Stimulated activated CD4-positive, alpha-beta T cell treated with anti-CD3 and anti-CD28 coated beads, Interleukin-1b, Interleukin-23, amount 100 ng/mL, for 24 hours (primary cell): ENCODE measurements at regions not wholly inside any gene's neighbourhood (a gene's known extent, or its start where the extent isn't known, plus 50 kb on each side); places are given as distances from the start of the nearest gene placed in this dataset.

ENCODE experiments used
- DNase-seq, 4 experiments: peaks; one replicate each; pipeline ENCODE4 v3.0.0-alpha.2; 2020; ENCODE audit warnings: low read depth in 4 of 4, low spot score in 1 of 4

DNA sequence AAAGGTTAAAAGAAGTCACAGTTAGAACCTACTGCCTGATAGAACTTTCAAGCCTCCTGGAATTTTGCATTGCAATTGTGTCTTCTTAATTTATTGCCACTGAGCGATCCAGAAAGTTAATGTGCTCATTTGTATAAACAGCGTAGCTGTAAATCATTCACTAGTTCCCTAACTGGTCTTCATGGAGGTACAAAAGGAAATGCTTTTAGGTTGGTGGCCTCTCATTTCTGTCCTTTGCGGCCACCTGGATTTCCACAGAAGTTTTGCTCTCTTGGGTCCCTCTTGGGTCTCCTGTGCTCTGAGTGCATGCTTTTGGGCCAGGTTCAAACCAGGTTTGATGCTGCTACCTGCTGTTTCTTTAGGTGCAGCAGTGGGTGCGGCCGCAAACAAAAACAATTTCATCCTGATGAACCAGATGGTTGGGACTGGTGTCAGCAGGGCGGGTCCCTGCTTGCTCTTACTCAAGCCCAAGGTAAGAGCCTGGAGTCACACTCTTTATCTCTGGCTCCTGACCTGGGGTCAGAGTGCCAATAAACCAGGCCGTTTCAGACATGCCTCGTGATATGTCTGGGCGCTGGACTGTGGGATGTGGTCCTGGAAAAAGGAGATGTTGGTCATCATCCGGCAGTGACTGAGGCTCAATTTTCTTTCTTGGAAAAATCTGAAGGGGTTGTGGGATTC is 270.1 kb downstream of the PTTG2 start:
- DNase-seq: no peak

DNA sequence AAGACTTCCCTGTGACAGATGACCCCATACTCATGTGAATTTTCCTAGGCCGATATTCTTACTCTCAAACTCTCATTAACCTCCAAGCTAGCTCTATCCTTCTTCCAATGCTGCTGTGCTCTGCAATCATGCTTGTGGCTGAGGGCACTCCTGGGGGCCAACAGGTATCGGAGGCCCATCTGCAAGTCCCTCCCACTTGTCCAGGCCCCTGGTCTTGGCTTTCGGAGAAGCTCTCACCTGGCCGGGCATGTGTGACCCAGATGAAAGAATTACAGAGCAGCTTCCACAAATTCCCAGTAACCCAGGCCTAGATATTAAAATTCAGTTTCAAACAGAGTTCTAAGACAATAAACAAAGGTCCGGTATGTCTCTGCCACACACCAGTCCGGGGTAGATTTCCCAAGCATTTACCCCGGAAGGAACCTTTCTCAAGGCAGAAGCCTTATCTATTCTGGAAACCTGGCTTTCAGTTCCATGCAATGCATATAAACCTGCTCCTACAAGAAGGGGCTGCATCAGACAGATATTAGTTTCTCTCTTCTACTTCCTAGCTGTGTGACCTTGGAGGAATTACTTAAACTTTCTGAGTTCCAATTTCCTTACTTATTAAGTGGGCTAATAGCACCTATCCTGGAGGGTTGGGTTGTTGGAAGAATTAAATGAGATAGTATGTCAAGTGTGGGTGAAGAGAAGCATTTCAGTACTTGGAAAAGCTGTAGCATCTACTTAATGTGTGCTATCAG is 270.8 kb downstream of the PTTG2 start:
- no peak for DNase-seq

DNA sequence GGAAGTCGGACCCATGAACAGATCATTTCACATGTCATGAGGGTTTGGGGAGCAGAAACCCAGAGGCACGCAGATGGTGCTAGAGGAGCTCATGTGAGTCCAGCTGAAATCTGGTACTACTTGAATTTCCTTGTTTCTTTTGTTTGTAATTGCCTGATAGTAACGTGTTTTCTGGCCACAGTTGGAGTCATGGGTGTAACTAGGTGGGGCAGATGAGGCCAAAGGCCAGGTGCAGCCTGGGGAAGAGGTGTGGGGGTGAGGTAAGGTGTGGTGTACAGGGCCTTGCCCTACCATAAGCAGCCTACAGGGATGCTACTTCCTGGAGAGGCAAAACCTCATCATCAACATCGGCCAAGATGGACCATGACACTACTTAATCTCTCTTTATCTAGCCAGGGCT is 271.4 kb downstream of the PTTG2 start:
- DNase-seq: no peak

DNA sequence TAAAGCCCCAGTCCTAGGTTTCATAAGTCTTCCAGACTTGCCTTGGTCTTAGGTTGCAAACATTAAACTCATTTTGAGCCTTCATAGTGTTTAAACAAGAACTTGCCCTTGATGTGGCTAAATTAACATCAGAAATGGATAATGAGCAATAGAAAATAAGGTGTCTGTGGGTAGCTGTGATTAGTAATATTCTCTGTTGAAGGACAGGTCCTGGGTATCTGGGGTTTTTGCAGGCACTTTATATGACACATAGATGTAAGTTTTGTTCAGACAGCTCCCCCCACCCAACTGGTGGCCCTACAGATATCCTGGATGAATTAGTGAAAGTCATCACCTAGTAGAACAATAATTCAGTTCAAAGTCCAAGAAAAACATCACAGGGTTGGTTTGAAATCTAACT is 272.5 kb downstream of the PTTG2 start:
- no peak for DNase-seq

DNA sequence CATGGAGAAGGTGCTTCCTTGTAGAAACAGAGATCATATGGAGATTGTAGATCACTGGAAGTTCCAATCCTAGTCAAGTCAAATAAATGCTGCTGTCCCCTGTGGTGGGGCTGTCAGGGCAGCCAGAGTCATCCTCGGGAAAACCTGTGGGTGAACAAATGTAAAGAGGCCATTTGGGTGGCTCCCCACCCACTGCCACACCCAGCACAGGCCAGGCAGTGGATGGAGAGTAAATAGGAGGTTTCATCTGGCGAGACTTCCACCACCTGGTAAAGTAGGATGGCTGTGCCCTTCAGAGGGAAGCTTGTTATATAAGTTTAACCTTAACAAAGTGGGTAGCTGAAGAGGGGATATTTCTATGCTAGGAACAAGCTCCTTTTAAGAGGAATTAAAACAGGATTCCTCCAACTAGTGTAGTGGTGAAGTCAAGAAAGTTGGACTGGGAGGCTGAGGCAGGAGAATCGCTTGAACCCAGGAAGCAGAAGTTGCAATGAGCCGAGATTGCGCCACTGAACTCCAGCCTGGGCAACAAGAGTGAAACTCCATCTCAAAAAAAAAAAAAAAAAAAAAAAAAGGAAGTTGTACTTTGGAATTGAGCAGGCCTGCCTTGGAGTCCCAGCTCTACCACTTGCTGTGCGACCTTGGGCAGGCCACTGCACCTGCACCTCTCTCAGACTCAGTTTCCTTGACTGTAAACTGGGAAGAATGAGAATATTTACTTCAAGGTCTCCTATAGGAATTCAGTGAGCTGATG is 273.7 kb downstream of the PTTG2 start:
- DNase-seq: no peak

DNA sequence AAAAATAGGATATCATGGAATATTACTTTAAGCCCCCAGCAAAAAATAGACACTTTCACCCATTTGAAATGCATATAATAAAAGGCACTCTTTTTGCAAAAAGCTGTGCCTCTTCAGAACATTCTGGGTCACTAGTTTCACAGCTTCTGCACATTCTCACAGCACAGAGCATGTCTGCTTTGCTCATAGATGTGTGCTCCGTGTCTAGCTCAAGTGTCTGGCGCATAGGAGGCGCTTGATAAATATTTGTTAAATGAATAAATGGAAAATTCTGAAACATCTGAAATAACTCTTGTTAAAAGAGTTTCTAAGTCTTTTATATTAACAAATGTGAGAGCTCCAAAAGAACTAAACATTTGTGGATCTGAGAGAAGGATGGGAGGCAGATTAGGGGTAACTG is 275.2 kb downstream of the PTTG2 start:
- DNase-seq: no peak

DNA sequence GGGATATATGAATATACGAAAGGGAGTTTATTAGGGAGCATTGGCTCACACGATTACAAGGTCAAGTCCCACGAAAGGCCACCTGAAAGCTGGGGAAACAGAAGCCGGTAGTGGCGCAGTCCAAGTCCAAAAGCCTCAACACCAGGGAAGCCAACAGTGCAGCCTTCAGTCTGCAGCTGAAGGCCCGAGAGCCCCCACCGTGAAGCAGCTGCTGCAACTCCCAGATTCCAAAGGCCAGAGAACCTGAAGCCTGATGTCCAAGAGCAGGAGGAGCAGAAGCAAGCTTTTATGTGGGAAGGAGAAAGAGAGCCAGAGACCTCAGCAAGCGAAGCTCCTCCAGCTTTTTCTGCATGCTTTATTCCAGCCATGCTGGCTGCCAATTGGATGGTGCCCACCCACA is 275.8 kb downstream of the PTTG2 start:
- DNase-seq: no peak

DNA sequence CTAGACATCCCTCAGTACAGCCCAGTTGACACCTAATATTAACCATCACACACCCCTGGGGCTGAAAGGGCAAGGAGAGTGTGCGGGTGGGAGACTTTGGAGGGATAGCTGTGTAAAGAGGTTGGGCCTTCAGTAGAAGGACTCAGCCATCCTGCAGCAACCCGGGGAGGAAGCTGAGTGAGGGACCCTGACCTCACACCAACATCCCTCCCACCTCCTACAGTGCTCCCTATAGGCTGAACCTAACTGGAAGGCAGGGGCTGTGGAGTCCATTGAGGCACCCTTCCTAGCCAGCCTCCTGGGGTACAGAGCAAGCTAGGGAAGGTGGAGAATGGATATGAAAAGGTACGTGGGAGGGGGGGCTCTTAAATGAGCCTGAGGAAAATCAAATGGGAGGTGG is 276.3 kb downstream of the PTTG2 start:
- no peak for DNase-seq

DNA sequence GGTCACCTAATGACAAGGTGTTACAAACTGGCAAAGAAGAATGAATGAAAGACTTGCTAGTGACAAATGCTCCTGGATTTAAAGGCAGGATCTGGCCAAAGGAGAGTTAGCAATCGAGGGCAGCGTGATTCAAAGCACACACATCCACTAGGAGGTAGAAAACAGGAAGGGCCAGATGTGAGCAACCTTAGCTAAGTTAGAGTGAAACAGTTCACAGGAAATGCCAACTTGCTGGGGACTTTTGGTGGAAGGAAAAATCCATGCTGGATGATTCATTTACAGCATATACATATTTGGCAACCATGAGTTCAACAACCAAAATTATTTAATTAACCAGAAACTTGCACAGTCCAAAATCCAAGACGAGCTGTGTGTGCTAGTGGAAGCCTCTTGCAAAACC is 276.9 kb downstream of the PTTG2 start:
- no peak for DNase-seq

DNA sequence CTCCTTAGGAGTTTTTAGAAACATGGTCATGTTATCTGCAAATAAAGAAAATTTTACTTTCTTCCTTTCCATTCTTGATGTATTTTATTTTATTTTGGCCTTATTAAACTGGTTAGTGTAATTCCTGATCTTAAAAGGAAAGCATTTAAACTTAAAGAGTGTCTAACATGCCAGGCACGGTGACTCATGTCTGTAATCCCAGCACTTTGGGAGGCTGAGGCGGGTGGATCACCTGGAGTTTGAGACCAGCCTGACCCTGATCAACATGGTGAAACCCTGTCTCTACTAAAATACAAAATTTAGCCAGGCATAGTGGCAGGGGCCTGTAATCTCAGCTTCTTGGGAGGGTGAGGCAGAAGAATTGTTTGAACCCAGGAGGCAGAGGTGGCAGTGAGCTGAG is 281.3 kb downstream of the PTTG2 start:
- no peak for DNase-seq

DNA sequence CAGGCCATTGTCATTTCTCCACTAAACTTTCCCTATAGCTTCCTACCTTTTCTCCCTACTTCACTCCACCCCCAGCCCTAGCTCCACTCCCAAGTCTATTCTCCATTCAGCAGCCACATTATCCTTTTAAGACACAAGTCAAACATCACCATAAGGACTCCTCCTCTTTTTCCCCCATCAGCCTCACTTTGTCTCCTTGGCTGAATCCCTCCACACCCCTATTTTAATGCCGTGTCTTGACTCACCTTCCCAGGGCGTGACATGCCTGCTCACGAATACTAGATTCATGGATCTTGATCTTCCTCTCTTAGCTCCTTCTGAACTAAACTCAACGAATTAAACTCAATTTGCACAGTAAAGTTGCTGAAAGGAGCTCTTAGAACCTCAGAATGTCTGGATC is 281.9 kb downstream of the PTTG2 start:
- DNase-seq: no peak

DNA sequence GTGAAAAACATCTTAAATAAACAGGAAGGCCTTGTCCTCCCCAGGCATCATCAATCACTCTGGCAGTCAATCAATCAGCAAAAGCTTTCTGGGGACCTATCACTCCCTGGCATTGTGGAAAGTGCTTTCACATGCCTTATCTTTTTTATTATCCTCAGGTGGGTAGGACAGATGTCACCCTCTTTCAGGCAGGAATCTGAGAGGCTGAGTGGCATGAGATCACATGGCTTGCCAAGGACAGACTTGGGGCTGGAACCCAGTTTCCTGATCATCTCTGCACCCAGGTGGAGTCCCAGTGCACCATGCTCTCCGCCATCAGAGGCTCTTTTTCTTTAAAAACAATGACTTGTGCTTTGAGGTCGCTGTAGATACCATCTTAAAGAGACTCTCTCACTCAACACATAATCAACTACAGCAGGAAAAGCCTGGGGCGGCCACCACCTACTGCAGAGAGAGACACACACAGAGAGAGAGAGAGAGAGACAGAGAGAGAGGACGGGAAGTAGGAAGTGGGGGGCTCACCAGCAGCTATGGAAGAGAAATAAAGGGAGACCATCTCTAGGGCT is 282.7 kb downstream of the PTTG2 start:
- DNase-seq: no peak

DNA sequence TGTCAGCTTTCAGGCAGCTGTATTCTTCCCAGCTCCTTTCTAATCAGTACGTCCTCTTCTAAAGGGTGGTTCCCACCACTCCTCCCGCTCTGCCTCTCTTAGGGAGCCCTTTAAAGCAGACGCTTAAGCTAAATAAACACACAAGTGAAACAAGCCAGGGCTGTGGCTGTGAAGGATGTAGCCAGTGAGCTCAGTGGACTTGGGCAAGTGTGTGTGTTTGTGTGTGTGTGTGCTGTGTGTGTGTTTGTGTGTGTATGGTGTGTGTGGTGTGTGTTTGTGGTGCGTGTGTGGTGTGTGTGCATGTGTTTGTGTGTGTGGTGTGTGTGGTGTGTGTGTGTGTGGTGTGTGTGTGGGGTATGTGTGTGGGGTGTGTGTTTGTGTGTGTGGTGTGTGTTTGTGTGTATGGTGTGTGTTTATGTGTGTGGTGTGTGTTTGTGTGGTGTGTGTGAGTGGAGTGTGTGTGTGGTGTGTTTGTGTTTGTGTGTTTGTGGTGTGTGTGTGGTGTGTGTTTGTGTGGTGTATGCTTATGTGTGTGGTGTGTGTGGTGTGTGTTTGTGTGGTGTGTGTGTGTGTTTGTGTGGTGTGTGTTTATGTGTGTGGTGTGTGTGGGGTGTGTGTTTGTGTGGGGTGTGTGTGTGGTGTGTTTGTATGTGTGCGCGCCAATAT is 283.3 kb downstream of the PTTG2 start:
- no peak for DNase-seq

DNA sequence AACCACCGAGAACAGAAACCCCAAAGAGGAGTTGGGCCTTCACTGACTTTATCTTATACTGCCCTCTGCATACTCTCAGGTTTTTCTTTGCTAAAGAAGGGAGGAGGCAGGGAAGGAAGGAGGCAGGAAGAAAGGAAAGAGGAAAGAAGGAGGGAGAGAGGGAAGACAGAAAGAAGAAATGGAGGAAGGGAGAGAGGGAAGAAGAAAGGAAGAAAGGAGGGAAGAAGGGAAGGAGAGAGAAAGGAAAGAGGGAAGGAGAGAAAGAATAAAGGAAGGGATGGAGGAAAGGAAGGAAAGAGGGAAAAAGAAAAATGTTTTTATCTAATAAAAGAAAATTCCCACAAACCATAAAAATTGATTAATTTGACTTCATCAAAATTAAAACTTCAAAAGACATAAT is 294.6 kb downstream of the PTTG2 start:
- DNase-seq: no peak

DNA sequence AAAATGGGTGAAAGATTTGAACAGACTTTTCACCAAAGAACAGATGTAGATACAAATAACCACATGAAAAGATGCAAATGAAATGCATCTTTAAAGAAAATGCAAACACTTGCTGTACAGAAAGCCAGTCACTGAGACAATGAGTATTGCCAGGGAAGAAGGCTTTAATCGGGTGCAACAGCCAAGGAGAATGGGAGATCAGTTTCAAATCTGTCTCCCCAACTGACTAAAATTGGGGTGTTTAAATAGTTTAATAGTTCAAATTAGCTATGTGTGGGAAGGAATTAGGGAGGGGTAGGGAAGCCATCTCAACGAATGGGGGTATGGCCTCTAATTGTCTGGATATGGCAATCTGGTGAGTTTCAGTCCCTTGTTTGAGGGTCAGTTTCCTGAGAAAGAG is 295.4 kb downstream of the PTTG2 start:
- DNase-seq: no peak

DNA sequence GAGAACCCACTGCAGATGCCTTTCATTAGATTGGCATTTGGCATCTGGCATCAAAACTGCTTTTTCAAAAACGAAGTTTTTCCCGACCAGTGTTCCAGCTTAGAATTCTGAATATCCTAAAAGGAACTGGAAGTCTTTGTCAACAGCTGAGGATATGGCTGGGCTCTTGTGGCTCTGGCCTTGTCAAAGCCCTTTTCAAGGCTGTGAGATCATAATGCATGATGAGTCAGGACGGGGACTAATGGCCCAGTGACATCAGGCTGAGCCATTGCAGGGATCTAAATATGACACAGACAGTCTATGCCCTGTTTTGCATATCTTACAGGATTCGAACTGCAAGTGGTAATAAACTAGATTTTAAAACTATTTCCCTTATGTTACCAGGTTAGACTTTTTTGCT is 306.4 kb downstream of the PTTG2 start:
- peak in 1 of 4 experiments; percentile 7 for DNase-seq

DNA sequence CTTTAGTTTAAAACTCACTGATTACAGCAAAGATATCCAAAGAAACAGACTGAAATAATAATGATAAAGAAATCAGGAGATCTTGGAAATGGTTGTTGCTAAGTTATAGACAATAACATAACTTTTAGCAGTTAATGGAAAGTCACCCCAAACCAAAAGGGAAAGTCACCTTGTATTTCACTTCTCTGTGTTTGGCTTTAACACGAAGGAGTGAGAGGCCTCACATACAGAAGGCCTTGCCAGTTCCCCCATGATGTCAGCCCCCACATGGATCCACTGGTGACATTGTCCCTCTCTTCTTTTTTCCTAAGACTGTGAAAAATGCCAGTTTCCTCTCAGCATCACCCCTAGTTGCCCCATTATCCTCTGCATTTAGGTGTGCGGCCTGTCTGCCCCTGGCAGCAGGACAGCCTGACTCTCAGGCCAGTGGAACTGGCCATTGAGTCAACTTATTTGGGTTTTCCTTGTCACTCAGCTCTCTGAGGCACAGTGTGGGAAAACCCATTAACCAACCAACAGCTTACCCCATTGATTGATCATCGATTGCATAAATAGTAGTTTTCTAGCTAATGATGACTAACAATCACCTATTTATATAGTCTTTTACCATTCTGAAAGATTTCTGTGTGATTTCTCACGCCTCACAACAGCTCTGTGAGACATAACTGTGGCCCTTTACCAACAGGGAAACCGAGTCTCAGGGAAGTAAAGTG is 308.1 kb downstream of the PTTG2 start:
- no peak for DNase-seq

DNA sequence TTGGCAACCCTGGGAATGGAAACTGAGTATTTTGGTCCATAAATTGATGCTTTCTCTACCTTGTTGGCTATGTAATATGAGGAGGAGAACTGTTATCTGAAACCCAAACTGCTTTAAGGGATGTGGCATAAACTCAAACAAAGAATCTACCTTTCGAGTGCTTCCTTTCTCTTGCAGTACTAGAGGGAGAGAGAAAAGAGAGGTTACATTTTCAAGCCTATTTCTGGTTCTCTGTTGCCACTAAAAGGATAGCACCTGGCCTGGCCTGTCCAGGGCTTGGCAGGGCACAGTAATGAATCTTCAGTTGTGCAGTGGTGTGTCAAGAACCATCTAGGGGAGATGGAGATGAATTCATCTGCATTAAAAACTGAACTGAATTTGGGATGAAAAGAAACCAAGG is 308.6 kb downstream of the PTTG2 start:
- DNase-seq: no peak

DNA sequence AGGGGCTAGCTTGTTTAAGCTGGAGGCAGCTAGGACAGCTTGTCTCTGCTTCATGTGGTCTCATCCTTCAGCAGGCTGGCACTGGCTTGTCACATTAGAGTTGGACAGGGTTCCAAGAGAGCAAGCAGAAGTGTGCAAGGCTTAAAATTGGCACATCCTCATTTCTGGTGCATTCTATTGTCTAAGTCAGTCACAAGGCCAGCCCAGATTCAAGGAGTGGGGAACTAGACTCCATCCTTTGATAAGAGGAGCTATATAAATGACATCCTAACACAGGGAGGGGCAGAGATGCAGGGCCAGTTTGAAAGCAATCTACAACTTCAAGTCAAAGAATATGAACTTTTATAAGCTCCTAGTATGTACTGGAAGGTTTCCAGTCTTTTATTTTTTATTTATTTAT is 313.2 kb downstream of the PTTG2 start:
- no peak for DNase-seq

DNA sequence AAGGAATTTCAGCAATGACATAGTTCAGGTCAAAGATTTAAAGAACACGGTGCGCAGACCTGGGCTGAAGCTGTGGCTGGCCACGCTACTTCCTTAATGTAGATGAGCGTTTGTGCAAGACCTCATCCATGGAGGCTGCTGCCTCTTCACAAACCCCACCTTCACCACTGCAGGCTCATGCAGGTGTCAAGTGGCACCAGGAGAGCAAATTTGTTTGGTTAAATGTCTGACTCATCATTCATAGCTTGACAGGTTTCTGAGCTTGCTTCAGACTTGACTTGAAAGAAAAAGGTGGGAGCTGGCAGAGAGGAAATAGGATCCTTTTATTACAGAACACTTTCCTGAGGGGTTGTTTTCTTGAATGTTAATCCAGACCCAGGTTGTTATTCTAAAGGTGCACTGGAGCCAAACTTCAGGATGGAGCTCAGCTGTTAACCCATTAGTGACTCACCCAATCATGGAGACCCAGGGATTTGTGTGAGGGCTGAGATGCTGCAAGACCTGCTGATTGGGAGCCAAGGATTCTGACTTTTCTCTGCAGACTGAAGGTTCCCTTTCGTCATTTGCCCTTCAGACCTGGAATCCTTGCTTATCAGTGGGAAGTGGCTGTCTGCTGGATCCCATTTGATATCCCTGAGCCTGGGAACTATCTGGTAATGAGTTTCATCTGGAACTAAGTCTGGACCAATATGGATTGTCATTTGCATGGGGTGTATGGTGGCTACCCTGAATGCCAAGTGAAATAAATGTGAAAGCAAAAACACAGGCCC is 315.3 kb downstream of the PTTG2 start:
- no peak for DNase-seq
